Thymus (tissue), 11 donors: ENCODE measurements at regions not wholly inside any gene's neighbourhood (a gene's known extent, or its start where the extent isn't known, plus 50 kb on each side); places are given as distances from the start of the nearest gene placed in this dataset.

Experiments used
- DNase-seq, 9 donors: peaks; one replicate each; pipeline ENCODE4 v3.0.0-alpha.2; 2013; ENCODE audit warnings: low spot score in 9 of 9, low read depth in 6 of 9, missing footprints in 1 of 9
- H3K27ac ChIP-seq, 2 donors: one replicate each; pipeline ENCODE4 v1.5.1; 2013; ENCODE audit warnings: control low read depth in 1 of 2, low read depth in 1 of 2, low read length in 1 of 2, mild to moderate bottlenecking in 1 of 2, moderate library complexity in 1 of 2
- H3K27me3 ChIP-seq, 2 donors: one replicate each; pipeline ENCODE4 v1.5.1; 2013; ENCODE audit warnings: low read length in 1 of 2; ENCODE audit not compliant: control insufficient read depth in 2 of 2, insufficient read depth in 1 of 2
- H3K36me3 ChIP-seq, 2 donors: one replicate each; pipeline ENCODE4 v1.5.1; 2013; ENCODE audit warnings: low read length in 1 of 2, mild to moderate bottlenecking in 1 of 2, moderate library complexity in 1 of 2; ENCODE audit not compliant: control insufficient read depth in 2 of 2, insufficient read depth in 2 of 2
- H3K4me1 ChIP-seq, 2 donors: one replicate each; pipeline ENCODE4 v1.5.1; 2013; ENCODE audit warnings: low read length in 2 of 2; ENCODE audit not compliant: control insufficient read depth in 2 of 2, insufficient read depth in 2 of 2
- H3K4me3 ChIP-seq, 2 donors: one replicate each; pipeline ENCODE4 v1.5.1; 2013; ENCODE audit warnings: low read length in 2 of 2, control low read depth in 1 of 2, mild to moderate bottlenecking in 1 of 2
- H3K9me3 ChIP-seq, 2 donors: one replicate each; pipeline ENCODE4 v1.5.1; 2013; ENCODE audit warnings: low read length in 1 of 2, mild to moderate bottlenecking in 1 of 2; ENCODE audit not compliant: control insufficient read depth in 2 of 2, insufficient read depth in 1 of 2
- WGBS: extraction: QIAGEN DNeasy Blood & Tissue Kit; methylation state at CpG from one replicate; pipeline ENCODE4 v1.1.7; 2013; 5-methylcytosine and 5-hydroxymethylcytosine counted together
- donor health status: healthy.

GRCh38 chr2:234550511-234551107 is 53.7 kb upstream of the ARL4C start:
- WGBS = 25% methylated on average over 18 of the region's 18 CpGs
- Histone ChIP-seq H3K36me3 (no peaks in the 10 kb centered on the region), H3K27me3 (peaks cover 0 to 2% of the 10 kb centered on the region in 2 donors), H3K27ac (no peak overlapping the region), H3K9me3 (no peaks in the 10 kb centered on the region), H3K4me1 (peaks cover 0 to 3% of the 10 kb centered on the region in 2 donors), H3K4me3 (no peak overlapping the region)
- DNase-seq = peak; percentile 21 to 71 (median 50)

- DNase-seq = no peak
- WGBS = 88% methylated on average over 7 of the region's 7 CpGs
Measured at GRCh38 chr2:234550056-234550455, 53.2 kb upstream of the ARL4C start.

GRCh38 chr2:234548695-234549420 is 52.0 kb upstream of the ARL4C start:
- Histone ChIP-seq H3K4me3 (no peak overlapping the region), H3K4me1 (peaks cover 0 to 3% of the 10 kb centered on the region in 2 donors), H3K27ac (no peak overlapping the region), H3K9me3 (no peaks in the 10 kb centered on the region), H3K36me3 (no peaks in the 10 kb centered on the region), H3K27me3 (peaks cover 0 to 8% of the 10 kb centered on the region in 2 donors)
- 88% methylated on average over 15 of the region's 15 CpGs for WGBS
- no peak for DNase-seq

More at GRCh38 chr2:234550056-234550455, 53.2 kb upstream of the ARL4C start:
- Histone ChIP-seq H3K4me3 (no peak overlapping the region), H3K36me3 (no peaks in the 10 kb centered on the region), H3K27me3 (peaks cover 0 to 5% of the 10 kb centered on the region in 2 donors), H3K27ac (no peak overlapping the region), H3K9me3 (no peaks in the 10 kb centered on the region), H3K4me1 (peaks cover 0 to 3% of the 10 kb centered on the region in 2 donors)

- Histone ChIP-seq H3K9me3 (no peaks in the 10 kb centered on the region), H3K27me3 (peaks cover 0 to 10% of the 10 kb centered on the region in 2 donors), H3K4me1 (peaks cover 0 to 3% of the 10 kb centered on the region in 2 donors), H3K36me3 (no peaks in the 10 kb centered on the region), H3K27ac (no peak overlapping the region), H3K4me3 (no peak overlapping the region)
- WGBS = 95% methylated on average over 3 of the region's 3 CpGs
- DNase-seq = no peak
Measured at GRCh38 chr2:234546770-234547169, 49.9 kb upstream of the ARL4C start.
